Hindlimb muscle (tissue), 1 donor: ENCODE measurements at regions not wholly inside any gene's neighbourhood (a gene's known extent, or its start where the extent isn't known, plus 50 kb on each side); places are given as distances from the start of the nearest gene placed in this dataset.
A peak's percentile ranks its signal among the peaks of the same experiment; 100 is the strongest.
"Not testable (repeated sequence)": the region's sequence is repeated elsewhere in the genome, so short reads cannot be mapped to it uniquely, and the experiment has no call there.

Experiments used
- DNase-seq: peaks from one replicate; pipeline ENCODE4 v3.0.0-alpha.2; 2013

DNA sequence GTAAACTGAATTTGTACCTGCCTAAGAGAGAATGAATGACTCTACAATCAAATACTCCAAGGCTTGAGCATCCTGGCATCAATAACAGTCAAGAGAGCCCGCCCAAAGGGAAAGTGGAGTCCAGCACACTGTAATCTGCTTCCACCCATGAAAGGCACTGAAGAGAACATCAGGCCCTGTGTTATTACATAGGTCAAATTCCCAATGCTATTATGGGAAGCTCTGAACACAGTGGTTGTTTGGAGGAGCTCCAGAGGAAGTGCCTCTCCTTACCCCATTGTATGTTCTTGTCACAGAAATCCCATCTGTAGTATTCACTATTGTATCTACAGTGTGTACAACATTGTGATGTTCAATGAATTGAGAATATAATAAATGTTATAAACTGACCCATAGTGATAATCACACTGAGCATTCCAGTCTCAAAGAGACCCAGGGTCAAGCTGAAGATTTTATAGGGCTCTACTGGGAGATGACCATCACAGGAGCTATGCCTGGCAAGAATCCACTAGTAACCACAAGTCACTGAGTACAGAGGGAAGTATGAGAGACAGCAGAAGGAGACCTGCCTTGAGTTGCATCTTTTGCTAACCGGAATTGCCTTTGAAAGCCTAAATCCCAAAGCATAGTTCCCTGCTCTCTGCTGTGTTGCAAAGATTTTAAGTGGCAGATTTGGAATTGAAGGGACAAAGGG, 446.7 kb downstream of the GJA1 start:
- DNase-seq, result no peak

- no peak for DNase-seq
These were observed 448.6 kb downstream of the GJA1 start for GRCh38 chr6:121884091-121884490.

DNA sequence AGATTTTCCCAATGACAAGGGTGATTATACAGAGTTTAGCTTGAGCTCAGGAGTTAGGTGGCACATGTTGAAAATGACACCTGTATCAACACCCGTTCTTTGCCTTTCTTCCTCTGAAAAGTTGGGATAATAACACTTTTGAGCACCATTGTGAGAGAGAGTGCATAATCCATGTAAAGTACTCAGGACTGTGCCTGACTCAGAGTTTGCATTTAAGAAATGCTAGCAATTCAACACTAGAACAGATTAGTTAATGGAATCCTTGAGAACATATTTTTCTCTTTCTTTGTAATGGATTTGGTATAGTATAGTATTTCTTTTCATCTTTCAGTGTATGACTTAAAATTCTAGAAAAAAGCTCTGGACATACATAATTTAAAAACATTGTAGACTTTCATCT, 449.2 kb downstream of the GJA1 start:
- DNase-seq, result no peak

GRCh38 chr6:121885399-121886152, 450.1 kb downstream of the GJA1 start:
- no peak for DNase-seq

DNA sequence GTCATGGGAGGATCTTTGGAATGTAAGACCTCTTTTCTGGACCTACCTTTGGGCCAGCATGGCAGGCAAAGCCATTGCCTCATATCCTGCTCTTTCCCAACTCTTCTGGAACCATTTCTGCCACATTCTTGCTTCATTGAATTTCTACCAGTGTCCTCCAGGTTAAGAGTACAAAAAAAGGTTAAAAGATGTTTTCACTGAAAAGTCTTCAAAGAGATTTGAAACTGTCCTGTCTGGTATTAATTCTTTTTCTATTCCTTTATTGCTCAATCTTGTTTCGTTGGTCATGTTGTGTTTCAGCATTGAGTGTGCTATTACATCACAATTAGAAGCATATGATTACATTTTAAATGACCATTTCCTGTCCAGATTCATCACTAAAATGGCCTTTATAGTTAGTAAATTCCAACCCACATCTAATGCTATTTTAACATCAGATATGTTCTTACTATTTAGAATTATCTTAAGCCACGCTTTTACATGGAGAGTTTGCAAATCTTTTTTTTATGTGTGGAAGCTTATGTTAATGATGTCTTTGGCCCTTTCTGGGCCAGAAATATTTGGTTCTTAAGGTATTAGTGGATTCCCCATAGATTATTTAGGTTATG, 450.9 kb downstream of the GJA1 start:
- DNase-seq, result no peak

- no peak for DNase-seq
These were observed 452.3 kb downstream of the GJA1 start for GRCh38 chr6:121887724-121888123.

- no peak for DNase-seq
These were observed 455.0 kb downstream of the GJA1 start for GRCh38 chr6:121890307-121890910.

- not testable (repeated sequence) for DNase-seq
These were observed 460.3 kb downstream of the GJA1 start for GRCh38 chr6:121895731-121896130.

GRCh38 chr6:121896363-121896762, 460.9 kb downstream of the GJA1 start:
- no peak for DNase-seq

DNA sequence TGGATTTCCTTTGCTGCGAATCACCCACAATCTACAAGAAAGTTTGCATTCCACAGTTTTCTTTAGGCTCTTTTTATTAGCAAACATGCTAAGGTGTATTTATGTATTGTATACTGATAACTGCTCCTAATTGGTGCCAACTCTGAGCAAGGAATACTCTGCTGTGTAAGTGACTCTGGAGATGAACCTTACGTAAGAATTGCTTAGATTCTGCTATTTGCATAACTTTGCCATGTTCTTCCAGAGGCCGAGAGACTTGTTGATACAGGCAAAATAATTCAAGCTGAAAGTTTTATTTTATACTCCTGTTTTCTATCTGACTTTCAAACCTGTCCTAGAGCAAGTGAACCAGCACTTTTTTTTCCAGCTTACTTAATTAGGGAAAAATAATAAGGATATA, 461.3 kb downstream of the GJA1 start:
- no peak for DNase-seq

- DNase-seq, result no peak
These were observed 461.9 kb downstream of the GJA1 start for GRCh38 chr6:121897337-121897760.

- DNase-seq, result no peak
These were observed 466.0 kb downstream of the GJA1 start for GRCh38 chr6:121901432-121901831.

DNA sequence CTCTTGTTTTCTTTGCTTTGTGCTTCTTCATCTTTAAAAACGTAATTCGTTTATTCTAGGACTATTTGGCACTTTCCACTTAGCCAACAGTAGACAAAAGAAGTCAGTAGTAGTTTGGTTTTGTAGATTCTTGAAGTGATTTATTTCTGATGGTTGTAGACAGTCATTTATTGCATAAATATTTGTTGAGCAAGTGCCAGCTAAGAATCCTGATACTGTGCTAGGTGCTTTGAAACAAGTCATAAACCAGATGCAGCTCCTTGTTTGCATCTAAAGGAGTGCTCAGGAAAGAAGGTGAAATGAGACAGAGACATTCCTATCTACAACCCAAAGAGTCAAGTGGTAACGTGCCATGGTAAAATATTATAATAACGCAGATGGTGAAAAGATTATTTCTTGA, 469.1 kb downstream of the GJA1 start:
- DNase-seq, result no peak

GRCh38 chr6:121912905-121913304, 477.5 kb downstream of the GJA1 start:
- no peak for DNase-seq

DNA sequence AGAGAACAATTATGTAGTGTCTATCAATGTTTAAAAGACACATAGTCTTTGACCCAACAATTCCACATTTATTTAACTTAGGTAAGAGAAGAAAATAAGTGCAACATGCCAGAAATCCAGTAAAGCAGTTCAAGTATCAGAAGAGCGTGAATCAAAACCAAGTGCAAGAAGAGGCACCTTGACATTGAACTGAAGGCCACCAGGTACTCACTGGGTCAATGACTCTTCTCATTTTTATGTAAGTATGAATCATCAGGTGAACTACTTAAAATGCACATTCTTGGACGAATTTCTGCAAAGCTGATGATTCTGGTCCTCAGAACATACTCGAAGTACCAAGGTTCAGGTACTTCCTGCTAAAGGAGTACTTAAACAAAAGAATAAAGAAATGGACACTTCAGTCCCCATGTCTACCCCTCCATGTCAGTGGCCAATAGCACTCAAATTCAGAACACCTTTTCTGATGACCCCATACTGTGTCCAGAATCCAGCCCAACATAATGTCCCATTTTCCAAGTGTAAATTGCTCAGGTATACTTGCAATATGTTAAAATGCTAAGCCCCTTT, 481.9 kb downstream of the GJA1 start:
- no peak for DNase-seq

DNA sequence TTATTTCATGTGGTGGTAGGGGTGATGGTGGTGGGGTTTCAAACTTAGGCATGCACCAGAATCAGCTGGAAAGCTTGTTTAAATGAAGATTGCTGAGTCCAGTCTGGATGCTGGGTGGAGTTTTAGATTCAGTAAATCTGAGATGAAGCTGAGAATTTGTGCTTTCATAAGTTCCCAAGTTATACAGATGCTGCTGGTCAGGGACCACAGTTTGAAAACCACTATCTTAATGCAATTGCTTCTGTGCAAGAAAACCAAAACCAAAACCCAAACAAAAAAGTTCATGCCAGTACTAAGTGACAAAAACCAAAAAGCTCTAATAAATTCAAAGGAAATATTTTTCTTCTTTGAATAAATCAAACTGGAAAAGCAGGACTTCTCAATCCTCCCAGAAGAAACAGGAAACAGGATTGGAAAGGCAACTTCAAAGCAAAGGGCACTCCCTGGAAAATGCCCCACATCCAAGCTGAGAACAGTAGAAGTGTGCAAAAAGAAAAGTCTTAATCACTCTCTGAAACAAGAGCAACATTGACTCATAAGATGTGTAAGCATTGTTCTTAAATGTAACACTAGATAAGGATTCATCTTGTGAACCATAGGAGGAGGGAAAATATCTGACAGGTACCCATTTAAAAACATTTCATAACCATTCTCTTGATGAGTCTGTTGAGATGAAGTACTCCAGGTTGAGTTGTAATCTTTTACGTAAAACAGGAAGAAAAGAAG, 481.5 kb upstream of the HSF2 start:
- DNase-seq, result no peak

GRCh38 chr6:121920616-121921015, 478.8 kb upstream of the HSF2 start:
- no peak for DNase-seq

GRCh38 chr6:121925024-121925423, 474.4 kb upstream of the HSF2 start:
- no peak for DNase-seq

GRCh38 chr6:121925534-121926255, 473.8 kb upstream of the HSF2 start:
- peak; percentile 56 for DNase-seq

DNA sequence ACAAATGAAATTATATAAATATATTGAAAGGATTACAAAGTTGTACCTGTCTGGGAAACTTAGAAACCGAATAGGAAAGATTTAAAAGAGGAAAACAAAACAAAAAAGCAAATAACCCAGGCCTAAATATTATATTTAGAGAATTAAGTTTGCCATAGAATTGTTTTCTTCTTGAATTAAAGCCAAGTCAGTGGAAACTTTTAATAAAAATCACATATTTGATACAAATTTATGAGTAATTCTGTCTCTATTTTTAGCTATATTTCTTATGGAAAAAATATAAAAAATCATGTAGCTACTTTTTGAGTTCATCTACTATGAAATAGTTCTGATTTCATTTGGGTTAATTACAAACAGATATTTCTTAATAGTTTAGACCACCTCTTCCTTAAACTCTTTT, 470.2 kb upstream of the HSF2 start:
- DNase-seq, result no peak
